ENCODE measurements at regions not wholly inside any gene's neighbourhood (a gene's known extent, or its start where the extent isn't known, plus 50 kb on each side); places are given as distances from the start of the nearest gene placed in this dataset.

DNA sequence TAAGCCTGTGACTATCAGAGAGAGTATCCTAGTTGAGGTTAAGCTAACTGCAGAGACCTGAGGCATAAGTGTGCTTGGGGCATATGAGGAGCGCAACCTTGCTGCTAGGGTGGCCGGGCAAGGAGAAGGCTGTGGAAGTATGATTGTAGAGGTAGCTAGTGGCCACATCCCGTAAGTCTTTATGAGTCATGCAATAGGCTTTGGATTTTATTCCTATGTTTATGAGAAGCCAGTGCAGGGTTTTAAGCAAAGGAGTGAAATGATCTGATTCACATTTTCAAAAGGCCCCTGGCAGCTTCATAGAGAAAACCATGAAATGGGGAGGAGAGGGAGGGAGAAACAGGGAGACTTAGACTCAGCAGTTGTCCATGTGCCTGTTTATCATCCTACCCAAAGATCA, 92.1 kb upstream of the WDFY3 start:
- TF ChIP-seq EZH2 (IDR thresholded peaks at IDR 0.05; ENCODE audit: borderline replicate concordance, low read length) (no peak), CTCF (IDR thresholded peaks at IDR 0.05; ENCODE audit: low read length) (no peak)

DNA sequence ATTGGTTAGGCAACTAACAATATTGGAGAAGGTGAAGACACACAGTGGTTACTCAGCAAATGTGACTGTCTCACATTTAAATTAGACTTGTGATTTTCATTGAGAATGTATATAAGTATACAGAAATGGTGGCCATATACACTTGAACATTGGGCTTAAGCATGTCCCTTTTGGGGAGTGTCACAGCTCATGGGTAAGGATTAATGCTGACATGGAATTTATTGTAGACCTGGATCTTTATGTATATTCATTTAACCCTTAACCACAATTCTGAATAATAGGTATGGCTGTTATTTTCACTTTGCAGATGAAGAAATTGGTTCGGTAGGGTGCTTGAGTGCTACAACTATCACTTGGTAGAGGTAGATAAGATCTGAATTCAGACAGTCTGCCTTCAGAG, 95.5 kb upstream of the WDFY3 start:
- Histone ChIP-seq H4K20me1 (ENCODE audit: insufficient read depth, low read length) (no peaks in the 10 kb centered on the region), H3K4me1 (ENCODE audit: insufficient read depth, low read length, severe bottlenecking) (no peaks in the 10 kb centered on the region), H3K27ac (ENCODE audit: low read depth, low read length, poor library complexity, severe bottlenecking) (no peak overlapping the region), H3F3A (ENCODE audit: insufficient read depth, low read length) (no peaks in the 10 kb centered on the region), H3K4me2 (ENCODE audit: low read length) (no peak overlapping the region), H3K9me3 (ENCODE audit: low read length) (no peaks in the 10 kb centered on the region), H3K9me2 (ENCODE audit: low read depth, low read length) (no peaks in the 10 kb centered on the region), H3K27me3 (ENCODE audit: insufficient read depth, low read length) (no peaks in the 10 kb centered on the region; the same call in 1 of the 2 replicates), H2AFZ (ENCODE audit: low read length) (no peak overlapping the region), H3K9ac (ENCODE audit: low read length) (no peak overlapping the region), H3K79me2 (ENCODE audit: insufficient read depth, low read length) (no peaks in the 10 kb centered on the region), H3K4me3 (ENCODE audit: low read depth, low read length, poor library complexity, severe bottlenecking) (no peak overlapping the region), H3K36me3 (ENCODE audit: insufficient read depth, low read length) (no peaks in the 10 kb centered on the region)
- TF ChIP-seq EZH2 (IDR thresholded peaks at IDR 0.05; ENCODE audit: borderline replicate concordance, low read length) (no peak), CTCF (IDR thresholded peaks at IDR 0.05; ENCODE audit: low read length) (no peak)

More for the DNA sequence above, 92.1 kb upstream of the WDFY3 start:
- Histone ChIP-seq H3K27me3 (ENCODE audit: insufficient read depth, low read length) (no peaks in the 10 kb centered on the region; the same call in 1 of the 2 replicates), H3K4me1 (ENCODE audit: insufficient read depth, low read length, severe bottlenecking) (no peaks in the 10 kb centered on the region), H3K36me3 (ENCODE audit: insufficient read depth, low read length) (no peaks in the 10 kb centered on the region), H3K4me3 (ENCODE audit: low read depth, low read length, poor library complexity, severe bottlenecking) (no peak overlapping the region), H4K20me1 (ENCODE audit: insufficient read depth, low read length) (no peaks in the 10 kb centered on the region), H3F3A (ENCODE audit: insufficient read depth, low read length) (no peaks in the 10 kb centered on the region), H3K79me2 (ENCODE audit: insufficient read depth, low read length) (no peaks in the 10 kb centered on the region), H3K27ac (ENCODE audit: low read depth, low read length, poor library complexity, severe bottlenecking) (no peak overlapping the region), H2AFZ (ENCODE audit: low read length) (no peak overlapping the region), H3K9me2 (ENCODE audit: low read depth, low read length) (no peaks in the 10 kb centered on the region), H3K9me3 (ENCODE audit: low read length) (no peaks in the 10 kb centered on the region), H3K4me2 (ENCODE audit: low read length) (no peak overlapping the region), H3K9ac (ENCODE audit: low read length) (no peak overlapping the region)

DNA sequence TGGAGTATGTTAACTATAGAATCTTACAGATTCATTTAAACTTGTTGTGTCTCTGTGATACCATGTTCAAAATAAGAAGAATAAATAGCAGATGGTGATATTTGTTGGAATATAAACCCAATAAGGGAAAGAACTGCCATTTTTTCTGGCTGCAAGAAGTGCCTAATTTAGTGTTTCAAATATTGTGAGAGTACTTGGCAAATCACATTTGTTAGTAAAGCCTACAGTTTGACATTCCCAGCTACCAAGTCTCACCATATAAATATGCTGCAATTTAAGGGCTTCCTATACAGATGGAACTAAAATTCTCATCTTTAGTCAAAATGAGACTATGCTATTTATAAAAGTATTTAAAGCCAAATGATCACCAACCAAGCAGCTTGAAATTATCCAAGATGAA, 96.0 kb upstream of the WDFY3 start:
- Histone ChIP-seq H3K9me3 (ENCODE audit: low read length) (no peaks in the 10 kb centered on the region), H3K9me2 (ENCODE audit: low read depth, low read length) (no peaks in the 10 kb centered on the region), H3K36me3 (ENCODE audit: insufficient read depth, low read length) (no peaks in the 10 kb centered on the region), H3K27me3 (ENCODE audit: insufficient read depth, low read length) (no peaks in the 10 kb centered on the region; the same call in 1 of the 2 replicates), H3F3A (ENCODE audit: insufficient read depth, low read length) (no peaks in the 10 kb centered on the region), H2AFZ (ENCODE audit: low read length) (no peak overlapping the region), H3K79me2 (ENCODE audit: insufficient read depth, low read length) (no peaks in the 10 kb centered on the region), H3K4me2 (ENCODE audit: low read length) (no peak overlapping the region), H3K4me1 (ENCODE audit: insufficient read depth, low read length, severe bottlenecking) (no peaks in the 10 kb centered on the region), H4K20me1 (ENCODE audit: insufficient read depth, low read length) (no peaks in the 10 kb centered on the region), H3K27ac (ENCODE audit: low read depth, low read length, poor library complexity, severe bottlenecking) (no peak overlapping the region), H3K9ac (ENCODE audit: low read length) (no peak overlapping the region), H3K4me3 (ENCODE audit: low read depth, low read length, poor library complexity, severe bottlenecking) (no peak overlapping the region)
- TF ChIP-seq EZH2 (IDR thresholded peaks at IDR 0.05; ENCODE audit: borderline replicate concordance, low read length) (no peak), CTCF (IDR thresholded peaks at IDR 0.05; ENCODE audit: low read length) (no peak)
